ENCODE measurements at regions not wholly inside any gene's neighbourhood (a gene's known extent, or its start where the extent isn't known, plus 50 kb on each side); places are given as distances from the start of the nearest gene placed in this dataset.

DNA sequence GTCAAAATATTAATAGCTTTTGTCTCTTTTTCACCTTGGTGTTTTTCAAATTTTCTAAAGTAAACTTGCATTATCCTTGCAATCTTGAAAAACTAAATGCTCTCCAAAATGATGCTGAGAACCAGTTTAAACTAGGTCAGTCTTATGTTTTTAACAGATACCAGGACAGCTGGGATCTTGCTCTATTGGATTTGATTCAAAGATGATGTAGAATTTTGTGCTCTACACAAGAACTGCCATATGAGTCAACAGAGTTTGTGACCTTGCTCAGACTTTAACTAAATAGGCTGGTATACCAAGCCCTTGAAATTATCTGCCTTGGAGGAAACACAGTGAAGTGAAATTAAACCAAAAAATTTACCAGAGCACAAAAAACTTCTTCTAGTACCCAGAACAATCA is 991.1 kb downstream of the STPG2 start:
- Histone ChIP-seq H3K4me3 (ENCODE audit: insufficient read depth, low read length) (no peak overlapping the region), H3K27me3 (ENCODE audit: insufficient read depth, low read length) (no peaks in the 10 kb centered on the region), H3K9me3 (ENCODE audit: low read depth, low read length) (no peaks in the 10 kb centered on the region), H3K4me2 (ENCODE audit: insufficient read depth, low read length) (no peak overlapping the region), H2AFZ (ENCODE audit: low read length) (no peak overlapping the region), H3K79me2 (ENCODE audit: insufficient read depth, low read length) (no peaks in the 10 kb centered on the region), H4K20me1 (ENCODE audit: insufficient read depth, low read length) (no peaks in the 10 kb centered on the region), H3K4me1 (ENCODE audit: insufficient read depth, low read length) (no peaks in the 10 kb centered on the region), H3K36me3 (ENCODE audit: insufficient read depth, low read length) (no peaks in the 10 kb centered on the region), H3K27ac (ENCODE audit: low read depth, low read length) (no peak overlapping the region)
- no peak for DNase-seq (ENCODE audit: insufficient read length, low spot score, missing footprints)
- TF ChIP-seq, protein P1, sequence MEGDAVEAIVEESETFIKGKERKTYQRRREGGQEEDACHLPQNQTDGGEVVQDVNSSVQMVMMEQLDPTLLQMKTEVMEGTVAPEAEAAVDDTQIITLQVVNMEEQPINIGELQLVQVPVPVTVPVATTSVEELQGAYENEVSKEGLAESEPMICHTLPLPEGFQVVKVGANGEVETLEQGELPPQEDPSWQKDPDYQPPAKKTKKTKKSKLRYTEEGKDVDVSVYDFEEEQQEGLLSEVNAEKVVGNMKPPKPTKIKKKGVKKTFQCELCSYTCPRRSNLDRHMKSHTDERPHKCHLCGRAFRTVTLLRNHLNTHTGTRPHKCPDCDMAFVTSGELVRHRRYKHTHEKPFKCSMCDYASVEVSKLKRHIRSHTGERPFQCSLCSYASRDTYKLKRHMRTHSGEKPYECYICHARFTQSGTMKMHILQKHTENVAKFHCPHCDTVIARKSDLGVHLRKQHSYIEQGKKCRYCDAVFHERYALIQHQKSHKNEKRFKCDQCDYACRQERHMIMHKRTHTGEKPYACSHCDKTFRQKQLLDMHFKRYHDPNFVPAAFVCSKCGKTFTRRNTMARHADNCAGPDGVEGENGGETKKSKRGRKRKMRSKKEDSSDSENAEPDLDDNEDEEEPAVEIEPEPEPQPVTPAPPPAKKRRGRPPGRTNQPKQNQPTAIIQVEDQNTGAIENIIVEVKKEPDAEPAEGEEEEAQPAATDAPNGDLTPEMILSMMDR (IDR thresholded peaks at IDR 0.05; ENCODE audit: extremely low read depth, low read depth, low read length), result no peak

- H3K4me2 ChIP-seq (ENCODE audit: insufficient read depth, low read length), result no peak overlapping the region
- H3K27ac ChIP-seq (ENCODE audit: low read depth, low read length), result no peak overlapping the region
- TF ChIP-seq, protein P1 (IDR thresholded peaks at IDR 0.05; ENCODE audit: extremely low read depth, low read depth, low read length), result no peak
- H3K4me3 ChIP-seq (ENCODE audit: insufficient read depth, low read length), result no peak overlapping the region
- no peak for DNase-seq (ENCODE audit: insufficient read length, low spot score, missing footprints)
- no peaks in the 10 kb centered on the region for H3K27me3 ChIP-seq (ENCODE audit: insufficient read depth, low read length)
- no peaks in the 10 kb centered on the region for H3K4me1 ChIP-seq (ENCODE audit: insufficient read depth, low read length)
- H3K79me2 ChIP-seq (ENCODE audit: insufficient read depth, low read length), result no peaks in the 10 kb centered on the region
- no peaks in the 10 kb centered on the region for H4K20me1 ChIP-seq (ENCODE audit: insufficient read depth, low read length)
- H3K9me3 ChIP-seq (ENCODE audit: low read depth, low read length), result no peaks in the 10 kb centered on the region
- no peak overlapping the region for H2AFZ ChIP-seq (ENCODE audit: low read length)
- H3K36me3 ChIP-seq (ENCODE audit: insufficient read depth, low read length), result no peaks in the 10 kb centered on the region
Measured at GRCh38 chr4:97153042-97153441, 990.2 kb downstream of the STPG2 start.

DNA sequence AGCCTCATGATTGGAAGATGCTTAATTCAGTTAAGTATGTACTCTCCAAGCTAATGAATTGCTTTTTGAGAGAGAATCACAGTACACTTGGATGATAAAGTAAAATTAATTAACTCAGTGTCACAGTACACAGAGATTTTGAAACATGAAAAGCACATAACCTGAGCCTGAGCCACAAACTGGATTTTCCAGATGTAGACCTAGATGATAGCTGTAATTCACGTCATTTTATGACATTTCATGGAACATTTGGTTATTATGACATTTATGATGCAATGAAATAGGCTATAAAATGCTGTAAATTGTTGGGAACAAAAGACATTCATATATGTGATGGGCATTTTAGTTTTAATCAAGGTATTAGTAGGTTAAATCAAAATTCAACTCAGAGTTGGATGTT is 983.7 kb downstream of the STPG2 start:
- Histone ChIP-seq H4K20me1 (ENCODE audit: insufficient read depth, low read length) (no peaks in the 10 kb centered on the region), H3K4me2 (ENCODE audit: insufficient read depth, low read length) (no peak overlapping the region), H3K27ac (ENCODE audit: low read depth, low read length) (no peak overlapping the region), H2AFZ (ENCODE audit: low read length) (no peak overlapping the region), H3K4me3 (ENCODE audit: insufficient read depth, low read length) (no peak overlapping the region), H3K27me3 (ENCODE audit: insufficient read depth, low read length) (no peaks in the 10 kb centered on the region), H3K9me3 (ENCODE audit: low read depth, low read length) (no peaks in the 10 kb centered on the region), H3K4me1 (ENCODE audit: insufficient read depth, low read length) (no peaks in the 10 kb centered on the region), H3K36me3 (ENCODE audit: insufficient read depth, low read length) (no peaks in the 10 kb centered on the region), H3K79me2 (ENCODE audit: insufficient read depth, low read length) (no peaks in the 10 kb centered on the region)
- TF ChIP-seq, protein P1 (IDR thresholded peaks at IDR 0.05; ENCODE audit: extremely low read depth, low read depth, low read length), result no peak
- DNase-seq (ENCODE audit: insufficient read length, low spot score, missing footprints), result no peak

GRCh38 chr4:97185233-97185632 is 958.0 kb downstream of the STPG2 start:
- Histone ChIP-seq H3K36me3 (ENCODE audit: insufficient read depth, low read length) (no peaks in the 10 kb centered on the region), H3K4me2 (ENCODE audit: insufficient read depth, low read length) (no peak overlapping the region), H3K79me2 (ENCODE audit: insufficient read depth, low read length) (no peaks in the 10 kb centered on the region), H4K20me1 (ENCODE audit: insufficient read depth, low read length) (no peaks in the 10 kb centered on the region), H2AFZ (ENCODE audit: low read length) (no peak overlapping the region), H3K9me3 (ENCODE audit: low read depth, low read length) (no peaks in the 10 kb centered on the region), H3K27ac (ENCODE audit: low read depth, low read length) (no peak overlapping the region), H3K27me3 (ENCODE audit: insufficient read depth, low read length) (no peaks in the 10 kb centered on the region), H3K4me1 (ENCODE audit: insufficient read depth, low read length) (no peaks in the 10 kb centered on the region), H3K4me3 (ENCODE audit: insufficient read depth, low read length) (no peak overlapping the region)
- TF ChIP-seq, protein P1 (IDR thresholded peaks at IDR 0.05; ENCODE audit: extremely low read depth, low read depth, low read length), result no peak
- no peak for DNase-seq (ENCODE audit: insufficient read length, low spot score, missing footprints)
